ENCODE measurements at regions not wholly inside any gene's neighbourhood (a gene's known extent, or its start where the extent isn't known, plus 50 kb on each side); places are given as distances from the start of the nearest gene placed in this dataset.

DNA sequence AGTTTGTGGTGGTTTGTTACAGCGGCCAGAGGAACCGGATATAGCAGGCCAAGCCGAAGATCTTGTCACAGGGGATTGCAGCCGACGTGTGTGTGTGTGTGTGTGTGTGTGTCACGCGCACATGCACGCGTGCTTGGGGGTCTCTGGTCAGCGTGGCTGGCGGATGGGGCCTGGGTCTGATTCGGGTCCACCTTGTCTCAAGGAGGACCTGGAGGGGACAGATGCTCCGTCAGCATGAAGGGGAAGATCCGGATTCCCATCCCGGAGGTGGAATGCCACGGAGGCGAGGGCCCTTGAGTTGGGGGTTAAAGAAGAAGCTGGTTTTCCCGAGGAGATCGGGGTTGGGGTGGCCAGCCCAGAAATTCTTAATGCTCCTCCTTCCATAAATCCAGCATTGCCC, 1237.8 kb downstream of the BRD1 start:
- DNase-seq (ENCODE audit: low read depth, low spot score): no peak
- no peaks in the 10 kb centered on the region for H3K9me3 ChIP-seq (ENCODE audit: control insufficient read depth in 1 of 2, insufficient read depth in 1 of 2, low read depth in 1 of 2, low read length in 2 of 2)
- no peak overlapping the region for H3K4me3 ChIP-seq (replicated peaks in 1 of 2; ENCODE audit: low read depth in 1 of 2, low read length in 2 of 2)
- H3K9me2 ChIP-seq (ENCODE audit: insufficient read depth): no peaks in the 10 kb centered on the region
- BruUV-seq (replicated peaks): no TSS peak
- no peaks in the 10 kb centered on the region for H3K27me3 ChIP-seq (ENCODE audit: insufficient read depth, low read length)
- H3K4me1 ChIP-seq (ENCODE audit: control insufficient read depth in 1 of 2, insufficient read depth in 2 of 2, low read length in 2 of 2): no peaks in the 10 kb centered on the region
- H3K27ac ChIP-seq (ENCODE audit: low read depth, low read length): no peak overlapping the region
- H3K36me3 ChIP-seq (ENCODE audit: control insufficient read depth in 1 of 2, insufficient read depth in 2 of 2, low read length in 2 of 2): no peaks in the 10 kb centered on the region
- H3K79me2 ChIP-seq (ENCODE audit: insufficient read depth, low read length): no peaks in the 10 kb centered on the region
- H3K4me2 ChIP-seq (ENCODE audit: low read length): no peak overlapping the region
- ChIA-PET RAD21 (ENCODE audit: low non-redundant PET in 1 of 2, low total read pairs in 2 of 2, uncharacterized antibody in 2 of 2, unreplicated experiment in 2 of 2) (no interaction called here), POLR2A (no interaction called here), CTCF (no interaction called here)
- no peak for ATAC-seq
- no peak overlapping the region for H3K9ac ChIP-seq (ENCODE audit: low read length)
- intact Hi-C loops (cut with micrococcal nuclease): no loop called here
- no peak for TF ChIP-seq TCF7L2 (IDR thresholded peaks at IDR 0.05; ENCODE audit: borderline replicate concordance, extremely low read depth, insufficient read depth, insufficient read length)
- TF ChIP-seq CEBPB (IDR thresholded peaks at IDR 0.05; ENCODE audit: low read depth): no peak
- TF ChIP-seq, protein P1, sequence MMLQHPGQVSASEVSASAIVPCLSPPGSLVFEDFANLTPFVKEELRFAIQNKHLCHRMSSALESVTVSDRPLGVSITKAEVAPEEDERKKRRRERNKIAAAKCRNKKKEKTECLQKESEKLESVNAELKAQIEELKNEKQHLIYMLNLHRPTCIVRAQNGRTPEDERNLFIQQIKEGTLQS (IDR thresholded peaks at IDR 0.05): no peak
- TF ChIP-seq SRF (IDR thresholded peaks at IDR 0.05; ENCODE audit: low read depth): no peak
- TF ChIP-seq, protein P2, sequence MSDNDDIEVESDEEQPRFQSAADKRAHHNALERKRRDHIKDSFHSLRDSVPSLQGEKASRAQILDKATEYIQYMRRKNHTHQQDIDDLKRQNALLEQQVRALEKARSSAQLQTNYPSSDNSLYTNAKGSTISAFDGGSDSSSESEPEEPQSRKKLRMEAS (IDR thresholded peaks at IDR 0.05): no peak
- no peak for TF ChIP-seq EZH2phosphoT487 (IDR thresholded peaks at IDR 0.05; ENCODE audit: borderline replicate concordance)
- TF ChIP-seq YY1 (IDR thresholded peaks at IDR 0.05; ENCODE audit: extremely low read depth, insufficient replicate concordance, low read depth, low read length): no peak
- TF ChIP-seq ZNF274 (IDR thresholded peaks at IDR 0.05; ENCODE audit: low read depth, low read length): no peak
- no peak for TF ChIP-seq FOSL1 (IDR thresholded peaks at IDR 0.05; ENCODE audit: low read depth)
- TF ChIP-seq EZH2 (IDR thresholded peaks at IDR 0.05): no peak
- TF ChIP-seq, protein P3, sequence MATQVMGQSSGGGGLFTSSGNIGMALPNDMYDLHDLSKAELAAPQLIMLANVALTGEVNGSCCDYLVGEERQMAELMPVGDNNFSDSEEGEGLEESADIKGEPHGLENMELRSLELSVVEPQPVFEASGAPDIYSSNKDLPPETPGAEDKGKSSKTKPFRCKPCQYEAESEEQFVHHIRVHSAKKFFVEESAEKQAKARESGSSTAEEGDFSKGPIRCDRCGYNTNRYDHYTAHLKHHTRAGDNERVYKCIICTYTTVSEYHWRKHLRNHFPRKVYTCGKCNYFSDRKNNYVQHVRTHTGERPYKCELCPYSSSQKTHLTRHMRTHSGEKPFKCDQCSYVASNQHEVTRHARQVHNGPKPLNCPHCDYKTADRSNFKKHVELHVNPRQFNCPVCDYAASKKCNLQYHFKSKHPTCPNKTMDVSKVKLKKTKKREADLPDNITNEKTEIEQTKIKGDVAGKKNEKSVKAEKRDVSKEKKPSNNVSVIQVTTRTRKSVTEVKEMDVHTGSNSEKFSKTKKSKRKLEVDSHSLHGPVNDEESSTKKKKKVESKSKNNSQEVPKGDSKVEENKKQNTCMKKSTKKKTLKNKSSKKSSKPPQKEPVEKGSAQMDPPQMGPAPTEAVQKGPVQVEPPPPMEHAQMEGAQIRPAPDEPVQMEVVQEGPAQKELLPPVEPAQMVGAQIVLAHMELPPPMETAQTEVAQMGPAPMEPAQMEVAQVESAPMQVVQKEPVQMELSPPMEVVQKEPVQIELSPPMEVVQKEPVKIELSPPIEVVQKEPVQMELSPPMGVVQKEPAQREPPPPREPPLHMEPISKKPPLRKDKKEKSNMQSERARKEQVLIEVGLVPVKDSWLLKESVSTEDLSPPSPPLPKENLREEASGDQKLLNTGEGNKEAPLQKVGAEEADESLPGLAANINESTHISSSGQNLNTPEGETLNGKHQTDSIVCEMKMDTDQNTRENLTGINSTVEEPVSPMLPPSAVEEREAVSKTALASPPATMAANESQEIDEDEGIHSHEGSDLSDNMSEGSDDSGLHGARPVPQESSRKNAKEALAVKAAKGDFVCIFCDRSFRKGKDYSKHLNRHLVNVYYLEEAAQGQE (IDR thresholded peaks at IDR 0.05; ENCODE audit: low read depth): no peak
- no peak for TF ChIP-seq ELF1 (IDR thresholded peaks at IDR 0.05; ENCODE audit: borderline replicate concordance, low read depth)
- no peak for TF ChIP-seq SP1 (IDR thresholded peaks at IDR 0.05; ENCODE audit: low read depth)
- TF ChIP-seq, protein P4, sequence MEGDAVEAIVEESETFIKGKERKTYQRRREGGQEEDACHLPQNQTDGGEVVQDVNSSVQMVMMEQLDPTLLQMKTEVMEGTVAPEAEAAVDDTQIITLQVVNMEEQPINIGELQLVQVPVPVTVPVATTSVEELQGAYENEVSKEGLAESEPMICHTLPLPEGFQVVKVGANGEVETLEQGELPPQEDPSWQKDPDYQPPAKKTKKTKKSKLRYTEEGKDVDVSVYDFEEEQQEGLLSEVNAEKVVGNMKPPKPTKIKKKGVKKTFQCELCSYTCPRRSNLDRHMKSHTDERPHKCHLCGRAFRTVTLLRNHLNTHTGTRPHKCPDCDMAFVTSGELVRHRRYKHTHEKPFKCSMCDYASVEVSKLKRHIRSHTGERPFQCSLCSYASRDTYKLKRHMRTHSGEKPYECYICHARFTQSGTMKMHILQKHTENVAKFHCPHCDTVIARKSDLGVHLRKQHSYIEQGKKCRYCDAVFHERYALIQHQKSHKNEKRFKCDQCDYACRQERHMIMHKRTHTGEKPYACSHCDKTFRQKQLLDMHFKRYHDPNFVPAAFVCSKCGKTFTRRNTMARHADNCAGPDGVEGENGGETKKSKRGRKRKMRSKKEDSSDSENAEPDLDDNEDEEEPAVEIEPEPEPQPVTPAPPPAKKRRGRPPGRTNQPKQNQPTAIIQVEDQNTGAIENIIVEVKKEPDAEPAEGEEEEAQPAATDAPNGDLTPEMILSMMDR (IDR thresholded peaks at IDR 0.05 in 2 of 3, conservative IDR thresholded peaks at IDR 0.05 in 1 of 3; ENCODE audit: borderline replicate concordance in 1 of 3, insufficient read depth in 1 of 3, low read depth in 2 of 3, low read length in 2 of 3): no peak
- no peak for TF ChIP-seq EGR1 (IDR thresholded peaks at IDR 0.05; ENCODE audit: low read depth)
- no peak for TF ChIP-seq POLR2AphosphoS5 (IDR thresholded peaks at IDR 0.05; ENCODE audit: low read depth, low read length)
- H4K20me1 ChIP-seq (ENCODE audit: insufficient read depth): no peaks in the 10 kb centered on the region
- no peak overlapping the region for H2AFZ ChIP-seq (ENCODE audit: low read depth, low read length, poor library complexity, severe bottlenecking)
